ENCODE measurements at regions not wholly inside any gene's neighbourhood (a gene's known extent, or its start where the extent isn't known, plus 50 kb on each side); places are given as distances from the start of the nearest gene placed in this dataset.

GRCh38 chr6:119575721-119576120 is 226.2 kb upstream of the MAN1A1 start:
- DNase-seq = no peak

- DNase-seq = no peak
Measured at GRCh38 chr6:119568580-119568979, 219.0 kb upstream of the MAN1A1 start.

GRCh38 chr6:119566546-119567260 is 217.1 kb upstream of the MAN1A1 start:
- no peak for DNase-seq

- DNase-seq = no peak
Measured at GRCh38 chr6:119565893-119566292, 216.3 kb upstream of the MAN1A1 start.

- DNase-seq = no peak
Measured at GRCh38 chr6:119562168-119562567, 212.6 kb upstream of the MAN1A1 start.

- DNase-seq = no peak
Measured at GRCh38 chr6:119559586-119559985, 210.0 kb upstream of the MAN1A1 start.

- no peak for DNase-seq
Measured at GRCh38 chr6:119557239-119557638, 207.7 kb upstream of the MAN1A1 start.

GRCh38 chr6:119552021-119552420 is 202.5 kb upstream of the MAN1A1 start:
- no peak for DNase-seq

- DNase-seq = no peak
Measured at GRCh38 chr6:119547024-119547423, 197.5 kb upstream of the MAN1A1 start.

- no peak for DNase-seq
Measured at GRCh38 chr6:119545245-119545644, 195.7 kb upstream of the MAN1A1 start.

- DNase-seq = no peak
Measured at GRCh38 chr6:119544325-119545175, 195.0 kb upstream of the MAN1A1 start.

GRCh38 chr6:119543332-119543731 is 193.8 kb upstream of the MAN1A1 start:
- DNase-seq = no peak

GRCh38 chr6:119542037-119542436 is 192.5 kb upstream of the MAN1A1 start:
- no peak for DNase-seq

- DNase-seq = no peak
Measured at GRCh38 chr6:119541132-119541905, 191.8 kb upstream of the MAN1A1 start.

GRCh38 chr6:119540417-119540816 is 190.9 kb upstream of the MAN1A1 start:
- no peak for DNase-seq

GRCh38 chr6:119539066-119539746 is 189.6 kb upstream of the MAN1A1 start:
- no peak for DNase-seq

GRCh38 chr6:119536666-119537065 is 187.1 kb upstream of the MAN1A1 start:
- no peak for DNase-seq

GRCh38 chr6:119535332-119535731 is 185.8 kb upstream of the MAN1A1 start:
- no peak for DNase-seq

- DNase-seq = no peak
Measured at GRCh38 chr6:119533603-119534279, 184.2 kb upstream of the MAN1A1 start.

- DNase-seq = no peak
Measured at GRCh38 chr6:119527231-119527578, 177.6 kb upstream of the MAN1A1 start.

GRCh38 chr6:119526561-119527230 is 177.1 kb upstream of the MAN1A1 start:
- DNase-seq = no peak

GRCh38 chr6:119524410-119524809 is 174.8 kb upstream of the MAN1A1 start:
- no peak for DNase-seq

All from activated CD4-positive, alpha-beta T cell treated with anti-CD3 and anti-CD28 coated beads for 1 hour (primary cell).